HL-60 (cell line): ENCODE measurements at regions not wholly inside any gene's neighbourhood (a gene's known extent, or its start where the extent isn't known, plus 50 kb on each side); places are given as distances from the start of the nearest gene placed in this dataset.

ENCODE experiments used
- DNase-seq, 2 experiments: peaks; one replicate each; pipeline ENCODE4 v3.0.0-alpha.2; 2010 to 2020; ENCODE audit warnings: low read depth in 1 of 2, low spot score in 1 of 2
- H3K27ac ChIP-seq: fragments of 250-450 bp; sonication (Bioruptor Pico); replicated peaks from 2 replicates; pipeline ENCODE4 v1.5.1; 2020; ENCODE audit warnings: mild to moderate bottlenecking, moderate library complexity
- H3K27me3 ChIP-seq: fragments of 250-450 bp; sonication (Bioruptor Pico); 2 replicates; pipeline ENCODE4 v1.5.1; 2021; ENCODE audit warnings: mild to moderate bottlenecking, moderate library complexity; ENCODE audit not compliant: insufficient read depth, poor library complexity, severe bottlenecking
- H3K4me3 ChIP-seq: replicated peaks from 2 replicates; pipeline ENCODE4 v1.5.1; 2011; ENCODE audit warnings: mild to moderate bottlenecking, control low read depth, low read length; ENCODE audit not compliant: insufficient read depth
- GABPA ChIP-seq: IDR thresholded peaks from 2 replicates; pipeline ENCODE4 v1.6.1; 2012; ENCODE audit warnings: low read depth
- POLR2AphosphoS5 ChIP-seq: IDR thresholded peaks from 2 replicates; pipeline ENCODE4 v1.6.1; 2012; ENCODE audit warnings: low read depth
- SPI1 ChIP-seq: IDR thresholded peaks from 2 replicates; pipeline ENCODE4 v1.6.1; 2012; ENCODE audit warnings: low read depth, mild to moderate bottlenecking, borderline replicate concordance
- TF ChIP-seq, protein P1 (sequence below): IDR thresholded peaks from one replicate; pipeline ENCODE4 v1.5.1; 2011; ENCODE audit warnings: low read length, control low read depth, inconsistent platforms; ENCODE audit not compliant: insufficient read depth
- TF ChIP-seq, protein P2 (sequence below): IDR thresholded peaks from 2 replicates; pipeline ENCODE4 v1.6.1; 2012; ENCODE audit warnings: low read depth; ENCODE audit not compliant: insufficient replicate concordance

DNA sequence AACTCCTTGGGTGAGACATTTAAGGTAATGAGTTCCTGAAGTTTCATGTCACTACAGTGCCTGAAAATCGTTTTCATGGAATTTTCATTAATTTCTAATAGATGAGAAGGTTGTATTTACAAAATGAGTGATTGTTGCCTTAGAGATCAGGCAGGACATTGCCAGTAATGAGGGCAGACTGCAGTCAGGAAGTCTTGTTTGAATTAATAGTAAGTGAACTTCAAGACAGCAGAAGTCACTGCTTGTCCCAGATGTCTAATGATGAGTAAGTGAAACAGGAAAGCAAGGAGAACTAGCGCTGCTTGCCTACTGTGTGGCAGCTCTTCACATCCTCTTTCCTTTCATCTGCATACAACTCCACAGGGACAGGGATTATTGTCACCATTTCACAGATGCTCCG, 237.4 kb downstream of the BAMBI start:
- TF ChIP-seq, protein P1, sequence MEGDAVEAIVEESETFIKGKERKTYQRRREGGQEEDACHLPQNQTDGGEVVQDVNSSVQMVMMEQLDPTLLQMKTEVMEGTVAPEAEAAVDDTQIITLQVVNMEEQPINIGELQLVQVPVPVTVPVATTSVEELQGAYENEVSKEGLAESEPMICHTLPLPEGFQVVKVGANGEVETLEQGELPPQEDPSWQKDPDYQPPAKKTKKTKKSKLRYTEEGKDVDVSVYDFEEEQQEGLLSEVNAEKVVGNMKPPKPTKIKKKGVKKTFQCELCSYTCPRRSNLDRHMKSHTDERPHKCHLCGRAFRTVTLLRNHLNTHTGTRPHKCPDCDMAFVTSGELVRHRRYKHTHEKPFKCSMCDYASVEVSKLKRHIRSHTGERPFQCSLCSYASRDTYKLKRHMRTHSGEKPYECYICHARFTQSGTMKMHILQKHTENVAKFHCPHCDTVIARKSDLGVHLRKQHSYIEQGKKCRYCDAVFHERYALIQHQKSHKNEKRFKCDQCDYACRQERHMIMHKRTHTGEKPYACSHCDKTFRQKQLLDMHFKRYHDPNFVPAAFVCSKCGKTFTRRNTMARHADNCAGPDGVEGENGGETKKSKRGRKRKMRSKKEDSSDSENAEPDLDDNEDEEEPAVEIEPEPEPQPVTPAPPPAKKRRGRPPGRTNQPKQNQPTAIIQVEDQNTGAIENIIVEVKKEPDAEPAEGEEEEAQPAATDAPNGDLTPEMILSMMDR, result no peak
- no peak for TF ChIP-seq SPI1
- TF ChIP-seq, protein P2, sequence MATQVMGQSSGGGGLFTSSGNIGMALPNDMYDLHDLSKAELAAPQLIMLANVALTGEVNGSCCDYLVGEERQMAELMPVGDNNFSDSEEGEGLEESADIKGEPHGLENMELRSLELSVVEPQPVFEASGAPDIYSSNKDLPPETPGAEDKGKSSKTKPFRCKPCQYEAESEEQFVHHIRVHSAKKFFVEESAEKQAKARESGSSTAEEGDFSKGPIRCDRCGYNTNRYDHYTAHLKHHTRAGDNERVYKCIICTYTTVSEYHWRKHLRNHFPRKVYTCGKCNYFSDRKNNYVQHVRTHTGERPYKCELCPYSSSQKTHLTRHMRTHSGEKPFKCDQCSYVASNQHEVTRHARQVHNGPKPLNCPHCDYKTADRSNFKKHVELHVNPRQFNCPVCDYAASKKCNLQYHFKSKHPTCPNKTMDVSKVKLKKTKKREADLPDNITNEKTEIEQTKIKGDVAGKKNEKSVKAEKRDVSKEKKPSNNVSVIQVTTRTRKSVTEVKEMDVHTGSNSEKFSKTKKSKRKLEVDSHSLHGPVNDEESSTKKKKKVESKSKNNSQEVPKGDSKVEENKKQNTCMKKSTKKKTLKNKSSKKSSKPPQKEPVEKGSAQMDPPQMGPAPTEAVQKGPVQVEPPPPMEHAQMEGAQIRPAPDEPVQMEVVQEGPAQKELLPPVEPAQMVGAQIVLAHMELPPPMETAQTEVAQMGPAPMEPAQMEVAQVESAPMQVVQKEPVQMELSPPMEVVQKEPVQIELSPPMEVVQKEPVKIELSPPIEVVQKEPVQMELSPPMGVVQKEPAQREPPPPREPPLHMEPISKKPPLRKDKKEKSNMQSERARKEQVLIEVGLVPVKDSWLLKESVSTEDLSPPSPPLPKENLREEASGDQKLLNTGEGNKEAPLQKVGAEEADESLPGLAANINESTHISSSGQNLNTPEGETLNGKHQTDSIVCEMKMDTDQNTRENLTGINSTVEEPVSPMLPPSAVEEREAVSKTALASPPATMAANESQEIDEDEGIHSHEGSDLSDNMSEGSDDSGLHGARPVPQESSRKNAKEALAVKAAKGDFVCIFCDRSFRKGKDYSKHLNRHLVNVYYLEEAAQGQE, result no peak
- no peak for TF ChIP-seq GABPA
- TF ChIP-seq POLR2AphosphoS5, result no peak
- Histone ChIP-seq H3K27ac (no peak overlapping the region), H3K4me3 (no peak overlapping the region), H3K27me3 (no peaks in the 10 kb centered on the region)
- no peak for DNase-seq

DNA sequence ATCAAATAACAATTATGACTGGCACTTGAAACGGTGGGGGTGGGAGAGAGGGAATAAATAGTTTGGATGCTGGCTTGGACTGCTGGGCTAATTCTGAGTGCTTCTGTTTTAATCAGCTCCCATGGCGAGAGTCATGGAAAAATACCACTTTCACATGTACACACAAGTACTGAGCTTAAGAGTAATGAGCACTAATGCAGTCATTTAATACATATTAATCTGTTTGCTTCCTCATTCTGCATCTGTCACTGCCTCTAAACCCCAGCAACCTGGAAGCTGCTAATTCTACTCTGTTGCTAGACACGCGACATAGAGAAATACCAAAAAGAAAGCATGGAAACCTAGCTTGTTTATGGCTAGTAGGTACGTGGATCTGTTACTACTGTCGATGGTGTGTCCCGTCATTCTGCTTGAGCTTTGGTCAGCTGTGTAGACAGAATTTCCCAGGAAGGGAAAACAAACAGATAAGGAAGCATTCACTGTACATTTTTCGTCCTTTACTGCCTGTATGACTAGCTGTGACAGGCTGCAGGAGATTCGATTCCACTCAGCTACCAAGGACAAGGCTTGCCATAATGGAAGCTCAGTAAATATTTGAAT, 238.8 kb downstream of the BAMBI start:
- Histone ChIP-seq H3K27me3 (no peaks in the 10 kb centered on the region), H3K27ac (no peak overlapping the region), H3K4me3 (no peak overlapping the region)
- DNase-seq, result no peak
- TF ChIP-seq, protein P1, result no peak
- no peak for TF ChIP-seq SPI1
- TF ChIP-seq POLR2AphosphoS5, result no peak
- TF ChIP-seq GABPA, result no peak
- TF ChIP-seq, protein P2, result no peak

DNA sequence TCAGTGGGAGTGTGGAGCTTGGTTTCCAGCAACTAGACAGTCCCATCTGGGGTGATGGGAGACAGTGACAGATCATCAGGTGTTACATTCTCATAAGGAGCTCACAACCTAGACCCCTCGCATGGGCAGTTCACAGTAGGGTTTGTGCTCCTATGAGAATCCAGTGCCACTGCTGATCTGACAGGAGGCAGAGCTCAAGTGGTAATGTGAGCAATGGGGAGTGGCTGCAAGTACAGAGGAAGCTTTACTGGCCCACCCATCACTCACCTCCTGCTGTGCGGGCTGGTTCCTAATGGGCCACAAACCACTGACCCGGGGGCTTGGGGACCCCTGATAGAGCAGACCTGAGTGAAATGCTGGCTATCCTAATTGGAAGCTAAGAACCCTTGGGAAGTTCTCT, 242.8 kb downstream of the BAMBI start:
- no peak for DNase-seq
- H3K27ac ChIP-seq, result no peak overlapping the region
- H3K27me3 ChIP-seq, result no peaks in the 10 kb centered on the region
- TF ChIP-seq, protein P2, result no peak
- TF ChIP-seq POLR2AphosphoS5, result no peak
- no peak for TF ChIP-seq SPI1
- TF ChIP-seq GABPA, result no peak
- no peak overlapping the region for H3K4me3 ChIP-seq
